IPS DF 4.7 (cell line): ENCODE measurements at regions not wholly inside any gene's neighbourhood (a gene's known extent, or its start where the extent isn't known, plus 50 kb on each side); places are given as distances from the start of the nearest gene placed in this dataset.
"Not testable (repeated sequence)": the region's sequence is repeated elsewhere in the genome, so short reads cannot be mapped to it uniquely, and the experiment has no call there.

ENCODE experiments used
- DNase-seq: peaks from one replicate; pipeline ENCODE4 v3.0.0-alpha.2; 2013; ENCODE audit warnings: low spot score; ENCODE audit errors: extremely low read depth

DNA sequence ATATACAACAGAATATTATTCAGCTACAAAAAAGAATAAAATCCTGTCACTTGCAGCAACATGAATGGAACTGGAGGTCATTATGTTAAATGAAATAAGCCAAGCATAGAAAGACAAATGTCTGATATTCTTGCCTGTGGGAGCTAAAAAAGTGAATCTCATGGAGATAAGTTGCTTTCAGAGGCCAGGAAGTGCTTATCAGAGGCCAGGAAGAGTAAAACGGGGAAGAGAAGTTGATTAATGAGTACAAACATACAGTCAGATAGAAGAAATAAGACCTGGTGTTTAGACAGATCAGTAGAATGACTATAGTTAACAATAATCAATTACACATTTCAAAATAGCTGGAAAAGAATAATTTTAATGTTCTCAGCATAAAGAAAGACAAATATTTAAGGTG is 54.4 kb upstream of the CPHXL start:
- DNase-seq = no peak

DNA sequence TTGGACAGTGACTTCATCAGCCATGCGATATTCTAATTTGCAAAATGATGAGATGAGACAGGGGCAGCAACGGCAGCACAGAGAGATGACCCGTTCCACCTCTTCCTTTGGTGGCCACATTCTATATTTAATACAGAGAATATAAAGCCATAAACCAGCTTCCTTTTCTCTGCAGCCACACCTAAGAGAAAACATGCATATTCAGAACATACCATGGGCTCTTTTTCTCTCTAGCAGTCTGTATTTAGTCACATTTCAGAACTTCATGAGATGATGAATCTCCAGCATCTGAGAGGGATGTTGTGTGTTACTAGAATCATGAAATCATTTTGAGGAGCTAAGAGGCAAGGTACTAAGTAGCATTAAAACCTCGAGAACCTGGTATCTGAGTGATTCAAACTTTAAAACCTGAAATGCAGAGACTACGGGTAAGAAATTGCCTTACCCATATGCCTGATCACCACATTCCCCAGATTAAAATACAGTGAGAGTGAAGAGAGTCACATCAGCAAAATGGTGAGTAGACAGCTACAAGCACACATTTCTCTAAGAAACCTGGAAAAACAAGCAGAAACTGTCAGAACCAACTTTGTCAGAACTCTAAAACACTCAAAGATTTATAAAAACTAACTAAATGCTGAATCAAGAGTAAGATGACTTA is 55.5 kb upstream of the CPHXL start:
- DNase-seq = no peak

DNA sequence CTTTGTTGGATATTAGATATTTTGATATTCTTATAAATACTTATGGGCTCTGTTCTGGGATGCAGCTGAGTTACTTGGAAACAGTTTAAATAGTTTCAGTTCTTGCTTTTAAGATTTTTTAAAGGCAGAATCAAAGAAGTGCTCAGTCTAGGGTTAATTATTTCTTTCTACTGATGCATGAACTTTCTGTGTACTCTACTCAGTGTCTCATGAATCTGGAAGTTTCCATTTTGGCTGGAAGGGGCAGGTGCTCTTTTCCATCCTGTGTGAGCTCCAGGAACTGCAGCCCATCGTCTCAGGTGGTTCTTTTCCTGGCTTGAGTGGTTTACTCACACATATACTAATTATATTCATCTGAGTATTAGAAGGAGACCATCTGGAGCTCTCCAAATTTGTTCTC is 61.1 kb upstream of the CPHXL start:
- no peak for DNase-seq

DNA sequence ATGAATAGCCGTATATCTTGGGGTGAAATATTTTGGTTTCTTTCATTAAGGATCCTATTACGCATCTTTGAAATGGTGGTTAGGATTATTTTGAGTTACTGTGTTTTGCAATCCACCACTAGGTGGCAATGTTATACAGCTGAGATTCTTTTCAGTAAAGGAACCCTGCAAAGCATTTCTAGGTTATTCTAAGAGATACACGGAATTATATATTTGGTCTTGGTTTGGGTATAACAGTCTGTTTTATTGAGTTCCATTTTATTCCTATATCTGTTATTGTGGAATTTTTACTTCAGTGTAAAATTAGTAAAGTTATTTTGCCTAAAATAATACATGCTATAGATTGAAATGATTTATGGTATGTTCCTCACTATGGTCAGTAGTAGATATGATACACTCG is 62.9 kb upstream of the CPHXL start:
- peak; percentile 19 for DNase-seq

DNA sequence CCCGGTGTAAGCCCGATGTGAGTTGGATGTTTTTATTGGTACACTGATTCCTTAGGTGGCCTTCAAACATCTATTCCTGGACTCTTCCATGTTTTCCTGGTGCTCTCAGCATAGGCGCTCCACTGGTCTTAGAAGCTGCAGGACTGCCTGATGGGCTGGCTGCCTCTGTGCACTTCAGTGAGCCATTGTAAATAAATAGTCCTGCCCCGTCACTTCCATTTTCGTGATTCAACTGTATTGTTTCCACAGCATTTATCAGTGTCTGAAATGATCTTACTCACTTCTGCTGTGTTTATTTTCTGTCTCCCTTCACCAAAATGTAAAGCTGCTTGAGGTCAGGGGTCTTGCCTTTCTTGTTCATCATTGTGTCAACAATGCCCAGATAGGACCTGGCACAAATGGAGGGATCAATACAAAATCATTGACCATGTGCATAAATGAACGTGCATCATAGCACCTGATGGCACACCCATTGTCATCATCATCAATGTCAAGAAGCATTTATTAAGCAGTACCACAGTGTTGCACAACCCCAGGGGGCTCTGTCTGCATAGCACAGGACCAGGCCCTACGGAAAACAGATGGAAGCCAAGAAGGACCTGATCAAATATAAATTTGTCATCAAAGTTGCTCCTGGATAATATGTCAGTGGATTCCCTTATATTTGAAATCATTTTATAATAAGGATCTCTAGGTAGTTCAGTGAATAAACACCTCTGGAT is 66.6 kb upstream of the CPHXL start:
- no peak for DNase-seq

DNA sequence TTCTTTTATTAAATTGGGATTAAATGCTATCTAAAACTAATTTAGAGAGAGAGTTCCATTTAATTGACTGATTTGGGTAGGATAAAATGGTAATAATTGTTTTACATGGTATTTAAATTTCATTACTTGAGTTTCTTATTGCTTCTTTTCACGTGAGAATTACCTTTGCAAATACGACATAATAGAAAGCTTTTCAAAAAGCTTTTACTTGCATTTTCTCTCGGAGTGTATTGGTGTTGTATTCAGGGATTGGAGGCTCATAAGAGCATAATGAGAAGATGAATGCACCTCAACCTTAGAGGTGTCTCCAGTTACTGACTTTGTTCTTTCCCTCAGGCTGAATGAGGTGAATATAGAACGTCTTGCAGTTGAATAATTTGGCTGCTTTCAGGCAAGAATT is 67.4 kb upstream of the CPHXL start:
- DNase-seq = no peak

DNA sequence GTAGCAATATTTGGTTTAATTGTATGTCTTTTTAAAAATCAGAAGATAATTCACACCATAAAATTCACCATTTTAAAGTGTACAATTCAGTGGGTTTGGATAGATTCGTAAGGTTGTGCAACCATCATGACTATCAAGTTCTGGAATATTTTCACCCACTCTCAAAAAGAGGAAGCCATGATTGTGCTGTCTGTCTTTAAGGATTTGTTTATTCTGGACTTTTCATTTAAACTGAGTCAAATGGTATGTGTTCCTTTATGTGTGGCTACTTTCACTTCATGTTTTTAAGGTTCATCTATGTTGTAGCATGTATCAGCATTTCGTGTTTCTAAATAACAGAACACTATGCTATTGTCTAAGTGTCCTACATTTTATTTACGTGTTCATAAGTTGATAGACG is 68.1 kb upstream of the CPHXL start:
- DNase-seq = no peak

DNA sequence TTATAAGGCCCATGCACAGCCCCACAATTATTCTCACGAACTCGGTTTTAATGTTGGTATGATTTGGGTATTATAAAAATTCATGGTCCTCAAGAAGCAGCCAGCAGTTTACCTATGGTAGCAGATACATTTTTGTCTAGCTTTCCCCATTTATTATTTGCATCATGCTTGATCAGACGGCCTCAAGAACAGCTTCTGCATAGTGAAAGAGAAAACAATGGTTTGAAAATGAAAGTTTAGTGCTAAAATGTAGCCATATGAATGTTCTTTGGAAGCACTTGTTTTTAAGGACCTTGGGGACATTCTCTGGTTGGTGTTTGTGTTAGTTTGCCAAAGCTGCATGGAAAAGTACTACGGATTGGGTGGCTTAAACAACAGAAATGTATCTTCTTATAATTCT is 72.4 kb upstream of the CPHXL start:
- no peak for DNase-seq

DNA sequence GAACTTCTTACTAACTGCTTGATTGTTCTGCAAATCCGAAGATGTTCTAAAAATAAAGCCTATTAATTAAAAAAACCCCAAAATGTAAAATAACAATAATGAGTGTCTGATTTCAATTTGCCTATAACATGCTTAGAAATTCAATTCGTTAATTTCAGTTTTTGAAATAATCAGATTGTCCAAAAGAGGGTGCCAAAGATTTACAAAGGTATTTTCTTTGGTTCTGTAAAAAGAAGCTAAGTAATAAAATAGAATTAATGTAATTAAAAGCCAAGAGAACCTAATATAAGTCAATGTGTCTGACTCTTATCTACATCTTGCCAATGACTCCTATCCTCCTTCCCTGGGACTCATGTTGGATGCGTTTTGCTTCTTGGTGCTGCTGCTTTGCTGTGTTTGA is 75.0 kb upstream of the CPHXL start:
- DNase-seq = no peak

DNA sequence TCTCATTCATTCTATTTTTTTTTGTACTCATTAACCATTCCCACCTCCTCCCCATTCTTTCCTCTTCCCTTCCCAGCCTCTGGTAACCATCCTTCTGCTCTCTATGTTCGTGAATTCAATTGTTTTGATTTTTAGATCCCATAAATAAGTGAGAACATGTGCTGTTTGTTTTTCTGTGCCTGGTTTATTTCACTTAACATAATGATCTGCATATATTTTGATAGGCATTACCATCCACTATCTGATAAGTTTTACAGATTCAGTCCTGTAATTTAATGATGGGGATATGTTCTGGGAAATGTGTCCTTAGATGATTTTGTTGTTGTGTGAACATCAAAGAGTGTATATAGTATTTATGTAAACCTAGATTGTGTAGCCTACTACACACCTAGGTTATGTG is 77.5 kb upstream of the CPHXL start:
- no peak for DNase-seq

DNA sequence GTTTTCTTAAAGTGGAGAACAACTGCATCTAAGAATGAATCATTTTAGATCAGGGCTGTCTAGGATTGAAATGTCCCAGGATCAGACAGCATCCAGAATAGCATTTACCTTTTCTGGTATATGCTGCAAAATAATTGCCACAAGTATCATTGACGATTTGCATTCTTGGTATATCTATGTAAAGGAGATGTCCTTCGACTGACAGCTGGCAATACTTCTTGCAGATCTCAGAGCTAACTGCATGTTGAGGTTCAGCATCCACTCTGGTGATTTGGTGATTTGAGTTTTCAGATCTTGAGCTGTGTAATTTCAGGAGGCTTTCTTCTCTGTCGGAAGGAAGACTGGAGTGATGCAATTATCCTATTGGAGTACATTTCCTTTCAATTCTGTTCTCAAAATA is 78.1 kb upstream of the CPHXL start:
- DNase-seq = no peak

DNA sequence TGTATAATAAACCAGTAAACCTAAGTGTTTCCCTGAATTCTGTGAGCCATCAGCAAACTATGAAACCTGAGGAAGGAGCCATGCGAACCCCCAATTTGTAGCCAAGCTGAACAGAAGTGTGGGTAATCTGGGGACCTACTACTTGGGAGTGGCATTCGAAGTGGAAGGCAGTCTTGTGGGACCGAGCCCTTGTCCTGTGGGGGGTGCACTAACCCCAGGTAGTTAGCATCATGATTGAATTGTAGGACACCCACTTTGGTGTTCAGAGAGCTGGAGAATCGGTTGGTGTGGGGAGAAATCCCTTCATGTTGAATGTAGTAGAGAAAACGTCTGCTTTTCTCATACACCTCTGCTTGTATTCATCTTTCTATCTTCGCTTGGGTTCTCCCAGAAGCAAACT is 79.7 kb upstream of the CPHXL start:
- DNase-seq = no peak

DNA sequence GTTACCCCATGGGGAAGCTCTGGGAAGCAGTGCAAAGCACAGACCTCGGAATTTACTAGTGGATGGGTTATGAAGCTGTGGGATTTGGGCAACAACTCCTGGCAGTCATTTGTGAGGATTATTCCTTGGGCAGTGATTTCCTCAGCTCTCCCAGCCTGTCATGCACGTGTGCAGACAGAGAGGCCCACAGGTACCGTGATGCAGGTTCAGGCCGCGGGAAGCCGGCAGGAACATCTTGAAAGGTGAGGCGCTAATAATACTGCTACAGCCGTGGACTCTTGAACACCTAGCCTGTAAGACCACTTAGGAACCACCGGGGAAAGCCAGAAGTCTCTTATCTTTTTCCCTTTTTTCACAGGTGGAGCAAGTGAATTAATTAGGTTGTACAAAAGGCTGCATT is 80.2 kb upstream of the CPHXL start:
- no peak for DNase-seq

DNA sequence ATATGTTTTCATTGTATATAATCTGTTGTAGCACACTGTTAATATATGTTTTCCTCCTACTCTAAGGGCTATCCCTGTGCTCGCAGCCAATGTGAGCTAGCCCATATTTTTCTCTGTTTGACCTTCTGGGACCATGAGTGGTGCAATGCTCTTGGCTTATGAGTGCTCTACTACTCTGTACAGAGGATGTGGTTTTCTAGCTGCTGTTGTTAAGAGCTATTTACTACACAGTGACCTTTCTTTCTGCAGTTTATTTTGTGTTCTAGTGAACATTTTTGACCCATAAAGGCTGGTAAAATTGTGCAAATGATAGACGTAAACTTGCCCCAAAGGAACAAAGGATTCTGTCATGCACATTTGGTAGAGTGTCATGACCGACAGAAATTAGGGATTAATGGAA is 84.1 kb upstream of the CPHXL start:
- no peak for DNase-seq

DNA sequence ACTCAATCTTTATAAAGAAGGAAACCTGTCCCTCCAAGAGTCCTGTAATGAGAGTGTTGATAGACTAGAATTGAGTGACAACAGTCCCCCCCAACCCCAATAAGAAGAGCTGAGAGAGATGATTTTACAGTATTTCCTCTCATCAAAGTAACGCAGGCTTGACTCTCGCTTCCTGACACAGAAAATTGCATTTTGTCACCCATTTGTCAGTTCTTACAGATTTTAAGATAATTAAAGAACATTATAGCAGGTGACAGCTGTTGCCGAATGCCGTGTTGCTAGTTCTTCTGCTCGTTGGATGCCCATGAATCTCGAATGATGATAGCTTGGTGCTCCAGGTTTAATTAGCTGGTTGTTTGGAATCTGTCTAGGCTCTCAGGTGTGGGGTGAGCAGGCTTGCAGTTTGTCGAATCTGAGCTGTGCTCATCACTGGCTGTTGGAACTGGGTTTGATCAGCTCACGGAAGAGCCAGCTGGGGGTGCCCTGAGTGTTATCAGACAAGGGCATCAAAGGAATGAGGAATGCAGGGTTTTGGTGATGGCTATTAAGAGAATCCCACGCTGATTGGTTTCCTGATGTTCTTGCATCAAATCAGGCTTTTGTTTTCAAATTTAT is 84.8 kb upstream of the CPHXL start:
- DNase-seq = no peak

DNA sequence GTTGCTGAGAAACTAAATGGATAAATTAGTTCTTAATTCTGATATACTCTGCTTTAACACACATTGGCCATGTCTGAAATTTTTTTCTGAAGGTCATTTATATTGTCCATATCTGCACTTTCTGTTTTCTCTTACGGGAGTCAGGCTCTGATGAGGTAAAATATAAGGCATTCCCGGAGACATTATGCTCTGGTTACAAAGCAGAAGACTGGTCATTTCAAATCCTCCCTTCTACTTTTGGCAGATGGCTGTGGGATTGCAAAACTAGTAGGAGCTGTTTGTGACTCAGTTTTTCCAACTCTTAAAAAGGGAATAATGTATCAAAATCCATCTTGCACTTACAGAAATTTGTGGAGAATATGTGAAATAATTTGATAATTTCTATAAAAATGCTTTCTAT is 92.2 kb upstream of the CPHXL start:
- no peak for DNase-seq

DNA sequence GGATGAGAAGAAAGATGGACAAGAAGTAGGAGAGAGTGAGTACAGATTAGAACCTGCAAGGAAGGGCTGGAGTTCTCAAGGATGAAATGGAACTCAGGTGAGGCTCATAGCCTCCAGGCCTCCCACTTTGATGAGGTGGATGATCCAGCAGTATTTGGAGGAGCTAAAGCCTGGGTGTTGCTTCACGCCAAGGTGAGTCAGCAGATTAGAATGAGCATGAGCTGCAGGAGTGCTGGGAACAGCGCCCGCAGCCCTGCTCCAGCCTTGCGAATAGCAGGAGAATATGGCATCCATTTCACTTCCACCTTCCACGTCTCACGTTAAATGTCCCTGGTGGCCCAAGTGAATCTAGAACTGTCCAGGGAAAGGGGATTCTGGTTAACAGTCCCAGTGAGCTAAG is 94.4 kb upstream of the CPHXL start:
- DNase-seq = no peak

DNA sequence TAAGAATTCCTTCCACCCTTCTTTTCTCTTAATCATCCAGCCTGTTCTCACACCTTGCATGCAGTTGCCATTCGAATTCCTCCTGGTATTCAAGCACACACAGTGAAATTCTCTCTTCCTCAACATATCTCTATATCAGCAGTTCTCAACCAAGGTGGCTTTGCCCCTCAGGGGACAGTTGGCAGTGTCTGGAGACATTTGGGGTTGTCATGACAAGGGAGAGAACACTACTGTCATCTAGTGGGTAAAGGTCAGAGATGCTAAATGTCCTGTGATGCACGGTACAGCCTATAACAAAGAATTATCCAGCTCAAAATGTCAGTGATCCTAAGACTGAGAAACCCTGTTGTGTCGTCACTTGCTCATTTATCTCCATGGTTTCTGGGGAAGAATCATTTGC is 94.8 kb upstream of the CPHXL start:
- no peak for DNase-seq

DNA sequence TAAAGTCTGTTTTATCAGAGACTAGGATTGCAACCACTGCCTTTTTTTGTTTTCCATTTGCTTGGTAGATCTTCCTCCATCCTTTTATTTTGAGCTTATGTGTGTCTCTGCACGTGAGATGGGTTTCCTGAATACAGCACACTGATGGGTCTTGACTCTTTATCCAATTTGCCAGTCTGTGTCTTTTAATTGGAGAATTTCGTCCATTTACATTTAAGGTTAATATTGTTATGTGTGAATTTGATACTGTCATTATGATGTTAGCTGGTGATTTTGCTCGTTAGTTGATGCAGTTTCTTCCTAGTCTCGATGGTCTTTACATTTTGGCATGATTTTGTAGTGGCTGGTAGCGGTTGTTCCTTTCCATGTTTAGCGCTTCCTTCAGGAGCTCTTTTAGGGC is 99.5 kb upstream of the CPHXL start:
- not testable (repeated sequence) for DNase-seq

DNA sequence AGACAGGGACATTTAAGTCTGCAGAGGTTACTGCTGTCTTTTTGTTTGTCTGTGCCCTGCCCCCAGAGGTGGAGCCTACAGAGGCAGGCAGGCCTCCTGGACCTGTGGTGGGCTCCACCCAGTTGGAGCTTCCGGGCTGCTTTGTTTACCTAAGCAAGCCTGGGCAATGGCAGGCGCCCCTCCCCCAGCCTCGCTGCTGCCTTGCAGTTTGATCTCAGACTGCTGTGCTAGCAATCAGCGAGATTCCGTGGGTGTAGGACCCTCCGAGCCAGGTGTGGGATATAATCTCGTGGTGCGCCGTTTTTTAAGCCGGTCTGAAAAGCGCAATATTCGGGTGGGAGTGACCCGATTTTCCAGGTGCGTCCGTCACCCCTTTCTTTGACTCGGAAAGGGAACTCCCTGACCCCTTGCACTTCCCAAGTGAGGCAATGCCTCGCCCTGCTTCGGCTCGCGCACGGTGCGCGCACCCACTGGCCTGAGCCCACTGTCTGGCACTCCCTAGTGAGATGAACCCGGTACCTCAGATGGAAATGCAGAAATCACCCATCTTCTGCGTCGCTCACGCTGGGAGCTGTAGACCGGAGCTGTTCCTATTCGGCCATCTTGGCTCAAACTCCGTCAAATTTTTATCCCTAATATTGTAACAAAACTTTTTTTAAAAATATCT is 101.2 kb upstream of the CPHXL start:
- DNase-seq = not testable (repeated sequence)

DNA sequence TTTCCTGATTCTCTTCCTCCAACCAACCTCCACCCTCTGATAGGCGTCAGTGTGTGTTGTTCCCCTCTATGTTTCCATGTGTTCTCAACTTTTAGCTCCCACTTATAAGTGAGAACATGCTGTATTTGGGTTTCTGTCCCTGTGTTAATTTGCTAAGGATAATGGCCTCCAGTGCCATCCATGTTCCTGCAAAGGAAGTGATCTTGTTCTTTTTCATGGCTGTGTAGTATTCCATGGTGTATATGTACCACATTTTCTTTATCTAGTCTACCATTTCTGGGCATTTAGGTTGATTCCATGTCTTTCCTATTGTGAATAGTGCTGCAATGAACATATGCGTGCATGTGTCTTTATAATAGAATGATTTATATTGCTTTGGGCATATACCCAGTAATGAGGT is 107.1 kb upstream of the CPHXL start:
- DNase-seq = not testable (repeated sequence)

DNA sequence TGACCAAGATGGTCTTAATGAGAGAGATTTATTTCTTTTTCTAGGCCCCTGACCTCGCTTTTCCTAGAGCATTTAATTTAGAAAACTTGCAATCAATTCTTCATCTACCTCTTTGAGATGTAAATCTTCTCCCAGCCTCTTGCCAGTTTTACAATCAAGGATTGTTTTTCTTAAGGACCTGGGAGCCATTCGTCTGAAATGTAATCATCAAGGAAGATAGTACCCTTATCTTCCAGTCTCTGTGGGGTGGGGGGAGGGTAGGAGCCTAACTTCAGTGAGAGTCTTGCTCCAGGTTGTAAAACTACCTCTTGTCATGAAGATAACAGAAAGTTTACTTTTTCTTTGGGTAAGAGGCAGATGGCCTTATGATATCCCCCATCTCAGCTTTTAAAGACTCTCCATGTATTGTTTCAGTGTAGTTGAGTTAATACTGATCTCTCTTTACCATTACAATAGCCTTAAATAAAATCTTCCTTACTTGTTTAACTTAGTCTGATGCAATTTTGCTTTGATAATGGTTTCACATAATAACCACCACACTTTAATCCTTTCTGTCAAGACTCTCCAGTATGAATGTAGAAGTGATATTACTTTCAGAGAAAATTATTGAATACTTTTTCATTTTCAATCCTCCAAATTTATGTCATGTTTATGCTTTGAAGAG is 110.2 kb upstream of the CPHXL start:
- no peak for DNase-seq
